AG10803 (cell line): ENCODE measurements at regions not wholly inside any gene's neighbourhood (a gene's known extent, or its start where the extent isn't known, plus 50 kb on each side); places are given as distances from the start of the nearest gene placed in this dataset.

Experiments used
- DNase-seq: peaks from one replicate; pipeline ENCODE4 v3.0.0; 2010; ENCODE audit warnings: low read depth
- H3K4me3 ChIP-seq: 2 replicates; pipeline ENCODE4 v1.5.1; 2011; ENCODE audit warnings: mild to moderate bottlenecking, low read length, control low read depth
- TF ChIP-seq, protein P1 (sequence below): conservative IDR thresholded peaks from 2 replicates; pipeline ENCODE4 v1.5.1; 2011; ENCODE audit warnings: mild to moderate bottlenecking, low read length, control low read depth, inconsistent platforms

DNA sequence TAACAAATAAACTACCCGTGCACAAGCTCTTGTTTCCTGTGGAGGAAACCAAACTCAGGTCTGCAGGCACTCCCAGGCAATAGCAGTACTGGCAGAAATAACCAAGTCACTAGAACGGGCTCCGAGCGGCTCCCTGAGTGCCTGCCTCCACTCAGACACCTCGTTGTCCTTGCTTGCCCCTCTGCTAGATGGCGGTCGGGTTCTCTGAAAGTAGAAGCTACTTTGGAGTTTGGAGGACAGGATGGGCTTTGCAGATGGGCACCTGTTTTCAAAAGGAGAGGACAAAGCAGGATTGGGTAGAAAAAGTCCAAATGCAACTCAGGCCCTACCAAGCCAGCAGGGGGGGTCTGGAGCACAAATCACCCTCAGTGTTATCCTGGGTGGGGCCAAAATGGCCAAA, 136.4 kb downstream of the LRRC30 start:
- TF ChIP-seq, protein P1, sequence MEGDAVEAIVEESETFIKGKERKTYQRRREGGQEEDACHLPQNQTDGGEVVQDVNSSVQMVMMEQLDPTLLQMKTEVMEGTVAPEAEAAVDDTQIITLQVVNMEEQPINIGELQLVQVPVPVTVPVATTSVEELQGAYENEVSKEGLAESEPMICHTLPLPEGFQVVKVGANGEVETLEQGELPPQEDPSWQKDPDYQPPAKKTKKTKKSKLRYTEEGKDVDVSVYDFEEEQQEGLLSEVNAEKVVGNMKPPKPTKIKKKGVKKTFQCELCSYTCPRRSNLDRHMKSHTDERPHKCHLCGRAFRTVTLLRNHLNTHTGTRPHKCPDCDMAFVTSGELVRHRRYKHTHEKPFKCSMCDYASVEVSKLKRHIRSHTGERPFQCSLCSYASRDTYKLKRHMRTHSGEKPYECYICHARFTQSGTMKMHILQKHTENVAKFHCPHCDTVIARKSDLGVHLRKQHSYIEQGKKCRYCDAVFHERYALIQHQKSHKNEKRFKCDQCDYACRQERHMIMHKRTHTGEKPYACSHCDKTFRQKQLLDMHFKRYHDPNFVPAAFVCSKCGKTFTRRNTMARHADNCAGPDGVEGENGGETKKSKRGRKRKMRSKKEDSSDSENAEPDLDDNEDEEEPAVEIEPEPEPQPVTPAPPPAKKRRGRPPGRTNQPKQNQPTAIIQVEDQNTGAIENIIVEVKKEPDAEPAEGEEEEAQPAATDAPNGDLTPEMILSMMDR, result no peak
- no peak overlapping the region for H3K4me3 ChIP-seq
- DNase-seq, result no peak

DNA sequence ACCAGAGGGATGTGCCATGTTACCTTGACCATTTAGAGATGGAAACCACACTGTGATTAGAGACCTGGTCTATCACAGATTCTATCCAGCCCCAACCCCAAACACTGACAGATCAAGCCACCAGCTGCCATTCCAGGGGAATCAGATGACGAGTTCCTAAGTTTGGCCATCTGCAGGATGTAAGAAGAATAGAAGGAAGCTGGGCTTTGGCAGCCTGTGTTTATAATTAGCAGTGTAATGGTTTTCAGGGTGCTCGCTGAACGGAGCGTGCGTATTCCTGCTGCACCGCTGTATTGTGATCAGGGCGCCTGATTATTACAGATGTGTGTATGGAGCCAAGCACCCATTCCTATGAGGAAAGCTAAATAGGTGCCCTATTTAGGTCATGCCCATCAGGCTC, 138.1 kb downstream of the LRRC30 start:
- TF ChIP-seq, protein P1, result no peak
- DNase-seq, result no peak
- H3K4me3 ChIP-seq, result no peak overlapping the region

DNA sequence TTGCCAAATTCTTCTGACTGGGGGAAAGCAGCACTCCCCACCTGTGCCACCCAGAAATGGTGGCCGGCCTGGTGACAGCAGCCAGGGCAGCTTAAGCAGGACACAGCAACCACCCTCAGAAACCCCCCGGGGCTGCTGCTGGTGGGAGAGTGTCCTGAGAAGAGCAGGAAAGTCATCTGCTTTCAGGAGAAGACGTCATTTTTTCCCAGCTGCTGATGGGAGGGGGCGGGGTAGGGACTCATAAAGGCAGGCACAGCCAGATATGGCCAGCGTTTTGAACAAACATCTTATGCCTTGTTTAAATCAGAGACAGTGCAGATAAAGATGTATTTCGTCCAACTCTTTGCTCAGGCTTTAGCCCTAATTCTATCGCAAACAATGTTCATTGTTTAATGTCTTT, 139.5 kb downstream of the LRRC30 start:
- DNase-seq, result no peak
- TF ChIP-seq, protein P1, result no peak
- no peak overlapping the region for H3K4me3 ChIP-seq

DNA sequence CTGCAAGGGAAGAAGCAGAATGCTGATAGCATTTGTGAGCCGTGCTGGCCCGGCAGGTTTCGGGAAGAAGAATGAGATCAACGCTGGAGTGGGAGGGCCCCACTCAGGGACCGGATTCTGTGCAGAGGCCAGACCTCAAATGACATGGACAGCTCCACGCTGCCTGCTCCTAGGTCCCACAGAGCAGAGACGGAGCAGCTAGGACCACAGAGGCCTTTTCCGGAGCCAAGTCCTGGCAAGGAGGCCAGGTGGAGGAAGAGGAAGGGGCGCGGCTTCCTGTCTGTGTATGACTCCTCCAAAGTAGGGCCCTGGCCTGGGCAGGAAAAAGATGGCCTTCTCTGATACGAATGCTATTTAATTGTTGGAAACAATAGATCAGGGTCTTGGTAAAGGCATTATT, 139.9 kb downstream of the LRRC30 start:
- TF ChIP-seq, protein P1, result no peak
- no peak overlapping the region for H3K4me3 ChIP-seq
- DNase-seq, result no peak

DNA sequence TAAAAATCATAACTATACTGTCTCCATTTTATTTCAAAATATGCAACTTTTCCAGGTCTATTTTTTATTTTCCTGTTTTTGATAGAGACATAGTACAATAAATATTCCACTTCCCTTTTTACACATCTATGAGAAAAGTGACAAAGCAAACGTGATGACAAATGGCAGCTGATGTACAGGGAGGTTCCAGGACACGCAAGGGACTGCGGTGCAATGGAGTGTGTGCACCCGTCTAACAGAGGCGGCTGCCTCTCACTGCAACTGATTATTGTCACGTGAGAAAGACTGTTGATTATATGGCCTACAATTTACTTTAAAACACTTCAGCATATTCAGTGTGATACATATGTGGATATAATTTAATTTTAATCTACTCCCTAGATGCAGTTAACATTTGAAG, 142.6 kb downstream of the LRRC30 start:
- TF ChIP-seq, protein P1, result no peak
- no peak for DNase-seq
- H3K4me3 ChIP-seq, result no peak overlapping the region

DNA sequence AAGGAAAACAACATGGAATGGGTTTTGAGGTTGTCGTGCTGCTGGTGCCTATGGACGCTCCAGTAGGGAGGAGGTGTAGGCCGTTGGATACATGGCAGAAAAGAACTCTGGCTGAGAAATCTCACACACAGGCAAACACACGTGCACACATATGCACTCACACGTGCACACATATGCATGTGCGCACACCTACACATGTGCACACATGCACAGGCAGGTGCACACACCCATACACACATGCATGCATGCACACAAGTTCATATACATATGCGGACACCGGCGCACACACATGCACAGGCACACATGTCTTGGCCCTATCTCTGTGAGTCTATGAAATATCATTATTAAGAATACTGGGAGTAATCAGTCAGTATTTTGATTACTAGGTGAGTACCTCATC, 150.4 kb downstream of the LRRC30 start:
- no peak overlapping the region for H3K4me3 ChIP-seq
- TF ChIP-seq, protein P1, result no peak
- DNase-seq, result no peak

DNA sequence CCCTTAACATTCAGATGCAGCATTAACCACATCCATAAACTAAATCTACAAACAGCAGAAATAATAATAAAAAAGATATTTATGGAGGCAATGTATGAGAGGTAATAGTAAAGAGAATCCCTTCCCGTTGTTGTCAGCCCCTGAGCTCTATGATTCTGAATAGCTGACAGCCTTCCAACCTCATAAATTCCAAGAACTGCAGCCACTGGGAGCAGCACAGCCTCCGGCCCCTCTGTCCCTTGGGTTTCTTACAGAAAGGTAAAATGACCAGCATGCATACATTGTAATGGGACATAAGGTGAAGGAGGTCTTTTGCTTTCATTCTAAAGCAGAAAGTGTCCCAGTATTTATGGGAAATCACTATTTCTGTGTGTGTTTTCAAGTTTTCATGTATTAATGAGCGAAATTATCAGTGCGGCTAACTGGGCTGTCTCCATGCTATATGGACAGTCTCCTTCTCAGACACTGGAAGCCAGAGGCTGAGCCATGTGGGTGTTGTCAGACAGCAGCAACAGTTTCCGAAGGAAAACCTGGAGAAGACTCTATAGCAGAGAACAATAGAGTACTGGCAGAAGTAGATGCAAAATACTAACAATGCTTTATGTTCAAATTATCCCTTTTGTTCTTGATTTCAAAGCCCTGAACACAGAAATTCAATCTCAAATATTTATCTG, 151.6 kb downstream of the LRRC30 start:
- H3K4me3 ChIP-seq, result no peak overlapping the region
- TF ChIP-seq, protein P1, result no peak
- no peak for DNase-seq
